ENCODE measurements at regions not wholly inside any gene's neighbourhood (a gene's known extent, or its start where the extent isn't known, plus 50 kb on each side); places are given as distances from the start of the nearest gene placed in this dataset.

DNA sequence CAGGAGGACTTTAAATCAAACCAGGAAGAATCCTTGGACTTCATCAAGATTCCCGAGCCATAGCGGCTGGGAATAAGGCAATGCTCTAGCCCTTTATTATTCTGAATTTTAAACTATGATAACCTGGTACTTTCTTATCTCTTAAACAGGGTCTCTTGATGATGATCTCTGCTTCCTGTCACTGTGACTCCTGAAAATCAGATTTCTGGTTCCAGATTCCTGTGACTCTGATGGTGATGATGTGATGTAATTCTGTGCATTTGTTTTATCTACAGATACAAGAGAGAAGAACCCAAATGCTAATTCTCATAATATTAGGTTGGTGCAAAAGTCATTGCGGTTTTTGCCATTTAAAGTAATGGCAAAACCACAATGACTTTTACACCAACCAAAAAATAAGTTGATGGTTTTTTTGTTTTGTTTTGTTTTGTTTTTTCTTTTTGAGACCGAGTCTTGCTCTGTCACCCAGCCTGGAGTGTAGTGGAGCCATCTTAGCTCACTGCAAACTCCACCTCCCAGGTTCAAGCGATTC is 116.3 kb upstream of the CREB1 start:
- H3K4me1 Mint-ChIP-seq = peaks cover 39% of the 10 kb centered on the region
- no peaks in the 10 kb centered on the region for H3K9me3 Mint-ChIP-seq
- no peak overlapping the region for H3K9ac ChIP-seq
- H3K36me3 ChIP-seq = no peaks in the 10 kb centered on the region
- no peaks in the 10 kb centered on the region for H3K79me2 ChIP-seq (ENCODE audit: low read depth)
- H3K4me1 ChIP-seq = peaks cover 14% of the 10 kb centered on the region
- H3K9me3 ChIP-seq (ENCODE audit: low read depth) = no peaks in the 10 kb centered on the region
- TF ChIP-seq CTCF (IDR thresholded peaks at IDR 0.05) (no peak), EZH2phosphoT487 (IDR thresholded peaks at IDR 0.05) (no peak), EZH2 (IDR thresholded peaks at IDR 0.05) (no peak)
- H3F3A ChIP-seq (ENCODE audit: low read depth) = peaks cover 5% of the 10 kb centered on the region
- H3K4me3 Mint-ChIP-seq = no peak overlapping the region
- no peaks in the 10 kb centered on the region for H4K20me1 ChIP-seq (ENCODE audit: low read depth)
- H3K36me3 Mint-ChIP-seq = no peaks in the 10 kb centered on the region
- H3K4me3 ChIP-seq = no peak overlapping the region
- no peak overlapping the region for H2AFZ ChIP-seq (replicated peaks)
- no peaks in the 10 kb centered on the region for H3K27me3 ChIP-seq
- no peak for DNase-seq (ENCODE audit: low spot score)
- no peak overlapping the region for H3K27ac ChIP-seq
- no peaks in the 10 kb centered on the region for H3K27me3 Mint-ChIP-seq (ENCODE audit: insufficient read depth, low read depth)
- H3K4me2 ChIP-seq = no peak overlapping the region
- no peak overlapping the region for H3K27ac Mint-ChIP-seq

DNA sequence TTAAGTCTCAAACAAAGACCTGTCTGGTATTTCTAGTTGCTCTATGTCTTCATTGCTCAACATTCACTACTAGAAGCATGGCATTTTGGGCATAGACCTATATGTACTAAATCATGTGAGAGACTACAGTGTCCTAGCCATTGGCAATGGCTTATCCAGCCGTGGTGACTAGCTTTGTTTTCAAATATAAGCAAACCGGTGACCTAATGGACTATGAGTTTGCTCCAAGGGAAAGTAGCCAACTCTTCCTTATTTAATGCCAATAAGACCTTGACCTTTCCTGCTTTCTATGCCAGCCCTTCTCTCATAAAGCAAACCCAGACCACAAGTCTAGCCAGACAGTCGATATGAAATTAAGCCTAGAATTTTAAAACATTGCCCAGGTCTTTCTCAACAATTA is 113.7 kb upstream of the CREB1 start:
- no peaks in the 10 kb centered on the region for H3K9me3 Mint-ChIP-seq
- peaks cover 21% of the 10 kb centered on the region for H3K4me1 Mint-ChIP-seq
- Histone ChIP-seq H3K27me3 (no peaks in the 10 kb centered on the region), H3K4me3 (no peak overlapping the region), H4K20me1 (ENCODE audit: low read depth) (no peaks in the 10 kb centered on the region), H3K36me3 (no peaks in the 10 kb centered on the region), H3K27ac (no peak overlapping the region), H3K4me2 (no peak overlapping the region), H2AFZ (replicated peaks) (no peak overlapping the region), H3K79me2 (ENCODE audit: low read depth) (no peaks in the 10 kb centered on the region), H3K9me3 (ENCODE audit: low read depth) (no peaks in the 10 kb centered on the region), H3F3A (ENCODE audit: low read depth) (no peaks in the 10 kb centered on the region), H3K4me1 (no peaks in the 10 kb centered on the region), H3K9ac (no peak overlapping the region)
- no peak overlapping the region for H3K4me3 Mint-ChIP-seq
- DNase-seq (ENCODE audit: low spot score) = no peak
- no peak for TF ChIP-seq EZH2phosphoT487 (IDR thresholded peaks at IDR 0.05)
- TF ChIP-seq EZH2 (IDR thresholded peaks at IDR 0.05) = no peak
- TF ChIP-seq CTCF (IDR thresholded peaks at IDR 0.05) = no peak
- H3K27me3 Mint-ChIP-seq (ENCODE audit: insufficient read depth, low read depth) = no peaks in the 10 kb centered on the region
- no peak overlapping the region for H3K27ac Mint-ChIP-seq
- H3K36me3 Mint-ChIP-seq = no peaks in the 10 kb centered on the region

DNA sequence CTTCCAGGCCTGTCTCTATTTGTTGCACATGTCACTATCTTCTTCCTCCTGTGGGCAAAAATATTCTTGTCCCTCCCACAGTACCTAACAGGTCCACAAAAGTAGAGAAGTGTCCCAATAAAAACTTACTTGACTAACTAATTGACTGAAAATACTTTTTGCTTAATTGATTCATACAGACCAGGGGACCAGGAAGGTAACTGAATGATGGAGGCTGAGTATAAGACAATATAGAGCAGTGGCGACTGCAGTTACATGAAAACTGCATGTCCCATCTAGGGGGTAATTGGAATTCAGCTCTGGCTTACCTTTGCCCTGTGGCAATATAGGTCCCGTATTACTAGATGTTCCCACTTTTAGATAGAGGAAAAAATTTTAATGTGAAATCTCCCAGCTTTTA is 112.9 kb upstream of the CREB1 start:
- H3K4me1 Mint-ChIP-seq = peaks cover 21% of the 10 kb centered on the region
- Histone ChIP-seq H3K79me2 (ENCODE audit: low read depth) (no peaks in the 10 kb centered on the region), H3K4me1 (no peaks in the 10 kb centered on the region), H2AFZ (replicated peaks) (no peak overlapping the region), H3K9me3 (ENCODE audit: low read depth) (no peaks in the 10 kb centered on the region), H3F3A (ENCODE audit: low read depth) (no peaks in the 10 kb centered on the region), H4K20me1 (ENCODE audit: low read depth) (no peaks in the 10 kb centered on the region), H3K27me3 (no peaks in the 10 kb centered on the region), H3K36me3 (no peaks in the 10 kb centered on the region), H3K4me3 (no peak overlapping the region), H3K4me2 (no peak overlapping the region), H3K9ac (no peak overlapping the region), H3K27ac (no peak overlapping the region)
- no peak for TF ChIP-seq CTCF (IDR thresholded peaks at IDR 0.05)
- no peak for TF ChIP-seq EZH2phosphoT487 (IDR thresholded peaks at IDR 0.05)
- TF ChIP-seq EZH2 (IDR thresholded peaks at IDR 0.05) = no peak
- no peaks in the 10 kb centered on the region for H3K9me3 Mint-ChIP-seq
- no peak overlapping the region for H3K4me3 Mint-ChIP-seq
- no peaks in the 10 kb centered on the region for H3K36me3 Mint-ChIP-seq
- no peak for DNase-seq (ENCODE audit: low spot score)
- no peak overlapping the region for H3K27ac Mint-ChIP-seq
- no peaks in the 10 kb centered on the region for H3K27me3 Mint-ChIP-seq (ENCODE audit: insufficient read depth, low read depth)

Measured in neural progenitor cell (in vitro differentiated cells).